ENCODE measurements at regions not wholly inside any gene's neighbourhood (a gene's known extent, or its start where the extent isn't known, plus 50 kb on each side); places are given as distances from the start of the nearest gene placed in this dataset.

- TF ChIP-seq REST (IDR thresholded peaks at IDR 0.05; ENCODE audit: unreplicated experiment): no peak
- no peak for TF ChIP-seq EZH2 (IDR thresholded peaks at IDR 0.05; ENCODE audit: low read depth, unreplicated experiment)
- no peak for TF ChIP-seq ETS1 (IDR thresholded peaks at IDR 0.05)
- no peak for TF ChIP-seq STAT1 (IDR thresholded peaks at IDR 0.05; ENCODE audit: unreplicated experiment)
These were observed 123.9 kb upstream of the SGCE start (continued) for GRCh38 chr7:94779861-94780260.

GRCh38 chr7:94781236-94781635, 125.3 kb upstream of the SGCE start:
- Histone ChIP-seq H3K4me1 (ENCODE audit: insufficient read depth) (no peaks in the 10 kb centered on the region), H3K4me3 (no peak overlapping the region), H2AFZ (no peak overlapping the region), H3K9me2 (ENCODE audit: insufficient read depth) (no peaks in the 10 kb centered on the region), H4K20me1 (replicated peaks; ENCODE audit: insufficient read depth) (no peaks in the 10 kb centered on the region), H3K36me3 (ENCODE audit: insufficient read depth) (no peaks in the 10 kb centered on the region), H3K4me2 (no peak overlapping the region), H3K27me3 (ENCODE audit: insufficient read depth) (no peaks in the 10 kb centered on the region), H3K79me2 (replicated peaks; ENCODE audit: insufficient read depth) (no peaks in the 10 kb centered on the region), H3K27ac (ENCODE audit: low read depth) (no peak overlapping the region), H3F3A (replicated peaks; ENCODE audit: low read depth) (no peaks in the 10 kb centered on the region)
- DNase-seq (ENCODE audit: low spot score): no peak
- Mint-ChIP-seq H3K36me3 (ENCODE audit: low read depth) (no peaks in the 10 kb centered on the region), H3K27ac (no peak overlapping the region), H3K4me1 (no peaks in the 10 kb centered on the region), H3K4me3 (no peak overlapping the region), H3K9me3 (peaks cover 3% of the 10 kb centered on the region; the same call in 1 of the 3 replicates), H3K27me3 (ENCODE audit: insufficient read depth, low read depth, poor library complexity) (no peaks in the 10 kb centered on the region)
- no peak for TF ChIP-seq NANOG (IDR thresholded peaks at IDR 0.05; ENCODE audit: borderline replicate concordance)
- no peak for TF ChIP-seq ZNF331 (CRISPR knock-in tag; IDR thresholded peaks at IDR 0.05; ENCODE audit: low read depth)
- ATAC-seq: no peak

- no peak for DNase-seq (ENCODE audit: low spot score)
- Mint-ChIP-seq H3K4me1 (no peaks in the 10 kb centered on the region), H3K9me3 (peaks cover 2% of the 10 kb centered on the region; the same call in 1 of the 3 replicates), H3K27ac (no peak overlapping the region), H3K36me3 (ENCODE audit: low read depth) (no peaks in the 10 kb centered on the region), H3K27me3 (ENCODE audit: insufficient read depth, low read depth, poor library complexity) (no peaks in the 10 kb centered on the region), H3K4me3 (no peak overlapping the region)
- no peaks in the 10 kb centered on the region for H3F3A ChIP-seq (replicated peaks; ENCODE audit: low read depth)
- H3K27me3 ChIP-seq (ENCODE audit: insufficient read depth): no peaks in the 10 kb centered on the region
- no peaks in the 10 kb centered on the region for H3K9me2 ChIP-seq (ENCODE audit: insufficient read depth)
- no peaks in the 10 kb centered on the region for H3K4me1 ChIP-seq (ENCODE audit: insufficient read depth)
- no peaks in the 10 kb centered on the region for H4K20me1 ChIP-seq (replicated peaks; ENCODE audit: insufficient read depth)
- H3K4me3 ChIP-seq: no peak overlapping the region
- H3K4me2 ChIP-seq: no peak overlapping the region
- H2AFZ ChIP-seq: no peak overlapping the region
- no peaks in the 10 kb centered on the region for H3K36me3 ChIP-seq (ENCODE audit: insufficient read depth)
- H3K27ac ChIP-seq (ENCODE audit: low read depth): no peak overlapping the region
- no peak for ATAC-seq
- no peaks in the 10 kb centered on the region for H3K79me2 ChIP-seq (replicated peaks; ENCODE audit: insufficient read depth)
- no peak for TF ChIP-seq CTCF (conservative IDR thresholded peaks at IDR 0.05; ENCODE audit: low read depth in 2 of 2)
- no peak for TF ChIP-seq REST (IDR thresholded peaks at IDR 0.05; ENCODE audit: unreplicated experiment)
- no peak for TF ChIP-seq ZNF331 (CRISPR knock-in tag; IDR thresholded peaks at IDR 0.05; ENCODE audit: low read depth)
- TF ChIP-seq EZH2phosphoT487 (IDR thresholded peaks at IDR 0.05; ENCODE audit: unreplicated experiment): no peak
- TF ChIP-seq POLR2AphosphoS5 (IDR thresholded peaks at IDR 0.05; ENCODE audit: low read depth): no peak
- TF ChIP-seq NANOG (IDR thresholded peaks at IDR 0.05; ENCODE audit: borderline replicate concordance): no peak
- no peak for TF ChIP-seq CREB1 (CRISPR knock-in tag; IDR thresholded peaks at IDR 0.05; ENCODE audit: low read depth)
- no peak for TF ChIP-seq ZNF114 (CRISPR knock-in tag; IDR thresholded peaks at IDR 0.05)
- TF ChIP-seq JUNB (IDR thresholded peaks at IDR 0.05; ENCODE audit: unreplicated experiment): no peak
- no peak for TF ChIP-seq EZH2 (IDR thresholded peaks at IDR 0.05; ENCODE audit: low read depth, unreplicated experiment)
- no peak for TF ChIP-seq STAT1 (IDR thresholded peaks at IDR 0.05; ENCODE audit: unreplicated experiment)
These were observed 124.6 kb upstream of the PPP1R9A start for GRCh38 chr7:94782777-94783176.
